Thyroid gland (tissue), 4 donors: ENCODE measurements at regions not wholly inside any gene's neighbourhood (a gene's known extent, or its start where the extent isn't known, plus 50 kb on each side); places are given as distances from the start of the nearest gene placed in this dataset.

ENCODE experiments used
- DNase-seq, 2 donors: peaks; one replicate each; pipeline ENCODE4 v3.0.0-alpha.2; 2019
- H3K27ac ChIP-seq, 3 donors: fragments of 200-600 bp; sonication (generic); 1 replicate in 2 of 3; 2 replicates in 1 of 3; pipeline ENCODE4 v1.5.1; 2016 to 2019; ENCODE audit warnings: mild to moderate bottlenecking in 1 of 3, moderate library complexity in 1 of 3
- H3K27me3 ChIP-seq: fragments of 200-600 bp; sonication (generic); one replicate; pipeline ENCODE4 v1.5.1; 2019
- H3K36me3 ChIP-seq, 2 donors: fragments of 200-600 bp; sonication (generic); one replicate each; pipeline ENCODE4 v1.5.1; 2016 to 2019
- H3K4me1 ChIP-seq, 2 donors: fragments of 200-600 bp; sonication (generic); one replicate each; pipeline ENCODE4 v1.5.1; 2017 to 2019
- H3K4me3 ChIP-seq, 3 donors: fragments of 200-600 bp; sonication (generic); replicated peaks in 1 of 3; 1 replicate in 2 of 3; 2 replicates in 1 of 3; pipeline ENCODE4 v1.5.1; 2016; ENCODE audit warnings: mild to moderate bottlenecking in 1 of 3
- H3K9me3 ChIP-seq: fragments of 200-600 bp; sonication (generic); one replicate; pipeline ENCODE4 v1.5.1; 2017
- POLR2A ChIP-seq, 2 donors: fragments of 450-650 bp; IDR thresholded peaks; one replicate each; pipeline ENCODE4 v1.6.1; 2017; ENCODE audit warnings: antibody characterized with exemption in 2 of 2, mild to moderate bottlenecking in 2 of 2, moderate library complexity in 1 of 2
- WGBS, 2 donors: methylation state at CpG; one replicate each; pipeline ENCODE4 v1.1.5; 2017; 5-methylcytosine and 5-hydroxymethylcytosine counted together
- intact Hi-C: fragments of 100-400 bp; cut with DNase I; formaldehyde crosslinking; loops from one replicate; pipeline ENCODE4 v1.15.1; 2023
- TF ChIP-seq, protein P1 (sequence below), 6 experiments: fragments of 200-600 bp in 3 of 6; fragments of 450-650 bp in 3 of 6; sonication (generic) in 3 of 6; IDR thresholded peaks; one replicate each; pipeline ENCODE4 v1.5.1; 2016 to 2019; ENCODE audit warnings: antibody characterized with exemption in 6 of 6, mild to moderate bottlenecking in 2 of 6, inconsistent platforms in 1 of 6, moderate library complexity in 1 of 6

DNA sequence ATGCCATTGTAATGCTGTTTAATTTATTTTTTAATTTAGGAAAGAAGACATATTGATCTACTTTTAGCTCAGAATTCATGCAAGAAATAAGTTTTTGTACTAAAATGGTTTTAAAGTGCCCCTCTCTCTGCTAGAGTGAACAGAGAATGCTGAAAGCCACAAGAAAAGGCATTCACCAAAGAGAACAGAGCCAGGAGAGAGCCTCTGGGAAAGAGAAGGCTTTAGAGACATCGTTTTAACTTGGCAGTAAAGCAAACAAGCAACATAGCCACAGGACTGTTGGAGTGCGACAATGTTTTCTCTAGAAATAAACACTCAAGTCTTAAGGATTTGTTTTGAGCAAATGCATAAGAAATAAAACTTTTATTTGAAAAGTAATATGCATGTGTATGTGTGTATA, 484.1 kb upstream of the CPEB2 start:
- TF ChIP-seq, protein P1, sequence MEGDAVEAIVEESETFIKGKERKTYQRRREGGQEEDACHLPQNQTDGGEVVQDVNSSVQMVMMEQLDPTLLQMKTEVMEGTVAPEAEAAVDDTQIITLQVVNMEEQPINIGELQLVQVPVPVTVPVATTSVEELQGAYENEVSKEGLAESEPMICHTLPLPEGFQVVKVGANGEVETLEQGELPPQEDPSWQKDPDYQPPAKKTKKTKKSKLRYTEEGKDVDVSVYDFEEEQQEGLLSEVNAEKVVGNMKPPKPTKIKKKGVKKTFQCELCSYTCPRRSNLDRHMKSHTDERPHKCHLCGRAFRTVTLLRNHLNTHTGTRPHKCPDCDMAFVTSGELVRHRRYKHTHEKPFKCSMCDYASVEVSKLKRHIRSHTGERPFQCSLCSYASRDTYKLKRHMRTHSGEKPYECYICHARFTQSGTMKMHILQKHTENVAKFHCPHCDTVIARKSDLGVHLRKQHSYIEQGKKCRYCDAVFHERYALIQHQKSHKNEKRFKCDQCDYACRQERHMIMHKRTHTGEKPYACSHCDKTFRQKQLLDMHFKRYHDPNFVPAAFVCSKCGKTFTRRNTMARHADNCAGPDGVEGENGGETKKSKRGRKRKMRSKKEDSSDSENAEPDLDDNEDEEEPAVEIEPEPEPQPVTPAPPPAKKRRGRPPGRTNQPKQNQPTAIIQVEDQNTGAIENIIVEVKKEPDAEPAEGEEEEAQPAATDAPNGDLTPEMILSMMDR (IDR thresholded peaks at IDR 0.05), result no peak
- no peak for TF ChIP-seq POLR2A (IDR thresholded peaks at IDR 0.05)
- no peak overlapping the region for H3K4me3 ChIP-seq
- H3K36me3 ChIP-seq, result no peaks in the 10 kb centered on the region
- 15 to 17% methylated on average over 2 of the region's 2 CpGs for WGBS, 2 donors
- H3K27me3 ChIP-seq, result no peaks in the 10 kb centered on the region
- H3K4me1 ChIP-seq, result no peaks in the 10 kb centered on the region
- DNase-seq, result no peak
- intact Hi-C loops, result no loop called here
- no peaks in the 10 kb centered on the region for H3K9me3 ChIP-seq
- H3K27ac ChIP-seq, result no peak overlapping the region

DNA sequence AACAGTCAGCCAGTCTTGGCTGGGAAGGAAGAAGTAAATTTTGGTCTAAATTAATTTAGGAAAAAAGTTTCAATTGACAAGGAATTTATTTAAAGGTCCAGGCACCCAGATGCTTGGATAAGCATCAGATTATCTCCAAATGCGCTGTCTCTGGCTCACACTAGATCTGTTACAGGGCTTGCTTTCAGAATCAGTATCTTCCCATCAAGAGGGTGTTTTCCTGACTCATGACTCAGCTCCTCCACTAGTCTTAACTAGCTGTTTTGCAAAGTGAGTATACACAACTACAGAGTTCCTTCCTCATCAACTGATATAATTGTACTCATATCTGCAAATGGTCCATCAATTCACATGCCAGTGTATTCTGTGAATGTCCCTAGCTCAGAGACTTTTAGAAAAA, 482.1 kb upstream of the CPEB2 start:
- Histone ChIP-seq H3K9me3 (no peaks in the 10 kb centered on the region), H3K4me3 (no peak overlapping the region), H3K36me3 (no peaks in the 10 kb centered on the region), H3K4me1 (no peaks in the 10 kb centered on the region), H3K27ac (no peak overlapping the region), H3K27me3 (no peaks in the 10 kb centered on the region)
- no peak for DNase-seq
- no peak for TF ChIP-seq POLR2A (IDR thresholded peaks at IDR 0.05)
- TF ChIP-seq, protein P1 (IDR thresholded peaks at IDR 0.05), result no peak
- intact Hi-C loops, result no loop called here
- WGBS, 2 donors, result 54 to 62% methylated on average over 1 of the region's 1 CpG

DNA sequence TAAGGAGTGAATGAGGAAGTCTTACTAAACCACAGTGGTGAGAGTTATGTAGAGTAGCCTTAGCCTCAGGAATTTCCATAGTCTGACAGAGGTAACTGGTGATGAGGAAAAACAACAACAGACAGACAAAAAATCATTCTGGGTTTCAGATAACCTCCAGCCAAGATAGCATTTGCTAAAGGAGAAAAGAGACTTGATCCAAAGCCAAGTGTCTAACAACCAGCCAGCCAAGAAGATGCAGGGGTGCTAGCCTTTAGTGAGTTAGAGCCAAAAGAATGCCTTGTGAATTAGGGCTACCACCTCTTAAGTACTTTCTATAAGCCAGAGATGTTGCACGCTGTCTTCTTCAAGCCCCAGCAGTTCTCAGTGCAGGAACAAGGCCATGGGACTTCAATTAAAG, 478.0 kb upstream of the CPEB2 start:
- H3K27me3 ChIP-seq, result no peaks in the 10 kb centered on the region
- H3K4me1 ChIP-seq, result no peaks in the 10 kb centered on the region
- H3K9me3 ChIP-seq, result no peaks in the 10 kb centered on the region
- no peak for DNase-seq
- H3K36me3 ChIP-seq, result no peaks in the 10 kb centered on the region
- no peak for TF ChIP-seq POLR2A (IDR thresholded peaks at IDR 0.05)
- TF ChIP-seq, protein P1 (IDR thresholded peaks at IDR 0.05), result no peak
- H3K4me3 ChIP-seq, result no peak overlapping the region
- no peak overlapping the region for H3K27ac ChIP-seq
- 57 to 70% methylated on average over 1 of the region's 1 CpG for WGBS, 2 donors
- intact Hi-C loops, result no loop called here

DNA sequence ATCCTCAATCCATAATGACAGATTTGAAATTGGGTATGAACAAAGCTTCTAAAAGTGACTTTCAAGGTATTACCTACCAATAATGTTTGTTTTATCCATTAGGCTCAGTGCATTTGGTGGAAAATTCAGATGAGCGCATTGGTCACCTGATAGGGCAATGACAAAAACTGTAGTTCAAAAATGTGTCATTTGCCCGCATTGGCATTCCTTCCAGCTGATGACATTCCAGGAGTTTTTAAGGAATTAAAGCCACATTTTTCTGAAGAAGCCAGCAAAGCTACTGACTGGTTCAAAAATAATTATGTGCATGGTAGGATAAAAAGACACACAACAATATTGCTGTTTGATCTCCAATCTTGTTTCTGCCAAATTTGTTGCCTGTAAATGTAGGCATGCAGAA, 473.4 kb upstream of the CPEB2 start:
- intact Hi-C loops, result no loop called here
- WGBS, 2 donors, result 57 to 84% methylated on average over 2 of the region's 2 CpGs
- no peaks in the 10 kb centered on the region for H3K4me1 ChIP-seq
- H3K27ac ChIP-seq, result no peak overlapping the region
- no peak for DNase-seq
- no peak for TF ChIP-seq POLR2A (IDR thresholded peaks at IDR 0.05)
- TF ChIP-seq, protein P1 (IDR thresholded peaks at IDR 0.05), result no peak
- H3K9me3 ChIP-seq, result no peaks in the 10 kb centered on the region
- H3K4me3 ChIP-seq, result no peak overlapping the region
- no peaks in the 10 kb centered on the region for H3K27me3 ChIP-seq
- no peaks in the 10 kb centered on the region for H3K36me3 ChIP-seq

DNA sequence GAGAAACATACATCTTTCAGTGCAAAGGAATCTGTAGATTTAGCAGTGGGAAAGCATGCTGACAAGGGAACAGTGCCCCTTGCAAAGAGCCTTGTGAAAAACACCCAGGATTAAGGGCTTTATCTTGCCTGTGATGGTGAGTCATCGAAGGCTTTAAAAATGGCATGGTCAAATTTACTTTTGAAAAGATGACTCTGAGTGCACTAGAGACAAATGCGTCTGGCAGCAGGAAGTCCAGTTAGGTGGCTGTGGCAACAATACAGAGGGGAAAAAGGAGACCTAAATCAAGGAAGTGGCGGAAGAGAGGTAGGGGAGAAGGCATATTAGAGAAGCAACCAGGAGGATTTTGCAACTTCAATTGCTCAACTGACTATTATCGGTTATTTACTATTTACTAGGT, 472.6 kb upstream of the CPEB2 start:
- no peak for TF ChIP-seq POLR2A (IDR thresholded peaks at IDR 0.05)
- TF ChIP-seq, protein P1 (IDR thresholded peaks at IDR 0.05), result no peak
- intact Hi-C loops, result no loop called here
- no peak for DNase-seq
- Histone ChIP-seq H3K27me3 (no peaks in the 10 kb centered on the region), H3K4me1 (no peaks in the 10 kb centered on the region), H3K9me3 (no peaks in the 10 kb centered on the region), H3K27ac (no peak overlapping the region), H3K4me3 (no peak overlapping the region), H3K36me3 (no peaks in the 10 kb centered on the region)
- WGBS, 2 donors, result 49 to 56% methylated on average over 4 of the region's 4 CpGs
